NCI-H2171 (cell line): ENCODE measurements at regions not wholly inside any gene's neighbourhood (a gene's known extent, or its start where the extent isn't known, plus 50 kb on each side); places are given as distances from the start of the nearest gene placed in this dataset.
"Not testable (repeated sequence)": the region's sequence is repeated elsewhere in the genome, so short reads cannot be mapped to it uniquely, and the experiment has no call there.

Experiments
- DNase-seq: peaks from one replicate; lab custom pipeline; 2025; lab: John Stamatoyannopoulos, UW

GRCh38 chr11:81979448-81979847 is 754.2 kb downstream of the FAM181B start:
- no peak for DNase-seq

GRCh38 chr11:81975261-81975900 is 758.3 kb downstream of the FAM181B start:
- DNase-seq: no peak

GRCh38 chr11:81970886-81971285 is 762.8 kb downstream of the FAM181B start:
- no peak for DNase-seq

GRCh38 chr11:81967242-81967641 is 766.4 kb downstream of the FAM181B start:
- no peak for DNase-seq

- no peak for DNase-seq
These were observed 767.3 kb downstream of the FAM181B start for GRCh38 chr11:81966340-81966739.

GRCh38 chr11:81963018-81963417 is 770.6 kb downstream of the FAM181B start:
- no peak for DNase-seq

GRCh38 chr11:81960443-81960842 is 773.2 kb downstream of the FAM181B start:
- DNase-seq: no peak

GRCh38 chr11:81959341-81959740 is 774.3 kb downstream of the FAM181B start:
- no peak for DNase-seq

- not testable (repeated sequence) for DNase-seq
These were observed 779.4 kb downstream of the FAM181B start for GRCh38 chr11:81954301-81954700.

GRCh38 chr11:81946831-81947230 is 786.8 kb downstream of the FAM181B start:
- no peak for DNase-seq

- no peak for DNase-seq
These were observed 791.0 kb downstream of the FAM181B start for GRCh38 chr11:81942646-81943045.

GRCh38 chr11:81941998-81942397 is 791.7 kb downstream of the FAM181B start:
- DNase-seq: no peak

- DNase-seq: no peak
These were observed 801.4 kb downstream of the FAM181B start for GRCh38 chr11:81932303-81932702.

- DNase-seq: no peak
These were observed 813.5 kb downstream of the FAM181B start for GRCh38 chr11:81920205-81920604.

- no peak for DNase-seq
These were observed 817.2 kb downstream of the FAM181B start for GRCh38 chr11:81916451-81916850.

- DNase-seq: no peak
These were observed 818.6 kb downstream of the FAM181B start for GRCh38 chr11:81915045-81915444.

- no peak for DNase-seq
These were observed 819.9 kb downstream of the FAM181B start for GRCh38 chr11:81913793-81914192.

GRCh38 chr11:81907996-81908395 is 825.7 kb downstream of the FAM181B start:
- DNase-seq: no peak

- no peak for DNase-seq
These were observed 834.5 kb downstream of the FAM181B start for GRCh38 chr11:81899156-81899555.

GRCh38 chr11:81897639-81898038 is 836.0 kb downstream of the FAM181B start:
- DNase-seq: no peak

- DNase-seq: no peak
These were observed 838.4 kb downstream of the FAM181B start for GRCh38 chr11:81895258-81895657.

GRCh38 chr11:81892770-81893635 is 840.7 kb downstream of the FAM181B start:
- no peak for DNase-seq

GRCh38 chr11:81888391-81888790 is 845.3 kb downstream of the FAM181B start:
- no peak for DNase-seq
